NCI-H1417 treated with DMSO at 0.1 percent for 48 hours (cell line): ENCODE measurements at regions not wholly inside any gene's neighbourhood (a gene's known extent, or its start where the extent isn't known, plus 50 kb on each side); places are given as distances from the start of the nearest gene placed in this dataset.
"Not testable (repeated sequence)": the region's sequence is repeated elsewhere in the genome, so short reads cannot be mapped to it uniquely, and the experiment has no call there.

Experiments
- DNase-seq: peaks from one replicate; lab custom pipeline; 2025; lab: John Stamatoyannopoulos, UW

GRCh38 chr4:14912426-14912825, 89.9 kb upstream of the CPEB2 start:
- no peak for DNase-seq

DNA sequence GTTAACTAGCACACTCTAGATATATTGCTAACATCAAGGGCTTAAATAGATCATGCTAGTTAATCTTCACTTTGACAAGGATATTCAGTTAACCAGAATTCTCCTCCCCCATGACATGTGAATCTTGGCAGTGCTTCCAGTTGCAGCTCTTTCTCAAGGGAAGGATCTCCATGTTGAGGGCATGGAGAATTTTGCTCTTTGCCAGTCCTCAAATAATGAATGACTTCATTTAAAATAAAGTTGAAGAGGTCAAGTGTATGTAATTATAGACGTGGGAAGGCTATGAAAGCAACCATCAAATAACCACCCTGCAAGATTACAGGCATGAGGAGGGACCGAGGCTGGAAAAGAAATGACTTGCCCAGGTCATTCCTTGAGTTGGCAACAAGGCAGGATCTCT, 87.3 kb upstream of the CPEB2 start:
- no peak for DNase-seq

GRCh38 chr4:14916554-14917297, 85.6 kb upstream of the CPEB2 start:
- DNase-seq: no peak

- no peak for DNase-seq
Observed at GRCh38 chr4:14917298-14917633, 85.0 kb upstream of the CPEB2 start.

DNA sequence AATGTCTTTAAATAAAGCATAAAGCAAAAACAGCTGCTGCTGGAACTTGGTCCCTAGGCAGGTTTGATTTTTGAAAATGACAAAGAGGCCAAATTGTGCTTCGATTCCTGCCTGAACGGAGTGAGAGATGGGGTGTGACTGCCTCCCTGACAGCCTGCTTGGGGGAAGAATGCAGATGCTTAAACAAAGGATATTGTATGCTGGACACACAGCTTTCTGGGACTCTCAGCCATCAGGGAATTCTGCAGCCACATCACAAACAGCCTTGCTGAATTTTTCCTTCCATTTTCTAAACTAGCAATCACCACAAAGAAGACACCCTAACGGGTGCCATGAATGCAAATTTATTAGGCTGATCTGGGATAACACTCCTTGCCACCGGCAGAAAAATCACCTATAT, 83.9 kb upstream of the CPEB2 start:
- no peak for DNase-seq

DNA sequence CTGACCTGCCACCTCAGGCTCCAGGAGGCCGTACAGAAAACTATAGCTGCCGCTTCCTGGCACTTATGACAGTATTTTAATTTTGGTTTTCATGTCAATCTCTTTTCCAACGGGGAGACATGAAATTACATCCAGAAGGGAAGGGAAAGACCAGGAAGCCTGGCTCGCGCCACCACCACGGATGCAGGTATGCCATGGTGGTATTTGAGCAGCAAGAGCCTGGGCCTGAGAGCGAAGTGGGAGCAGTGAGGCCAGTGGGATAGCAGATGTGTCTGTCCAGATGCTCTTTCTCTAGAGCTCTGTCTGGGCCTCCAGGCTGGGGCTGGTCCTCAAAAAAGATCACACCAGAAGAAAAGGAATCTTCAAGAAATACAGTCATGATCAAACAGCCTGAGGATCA, 82.5 kb upstream of the CPEB2 start:
- DNase-seq: no peak

DNA sequence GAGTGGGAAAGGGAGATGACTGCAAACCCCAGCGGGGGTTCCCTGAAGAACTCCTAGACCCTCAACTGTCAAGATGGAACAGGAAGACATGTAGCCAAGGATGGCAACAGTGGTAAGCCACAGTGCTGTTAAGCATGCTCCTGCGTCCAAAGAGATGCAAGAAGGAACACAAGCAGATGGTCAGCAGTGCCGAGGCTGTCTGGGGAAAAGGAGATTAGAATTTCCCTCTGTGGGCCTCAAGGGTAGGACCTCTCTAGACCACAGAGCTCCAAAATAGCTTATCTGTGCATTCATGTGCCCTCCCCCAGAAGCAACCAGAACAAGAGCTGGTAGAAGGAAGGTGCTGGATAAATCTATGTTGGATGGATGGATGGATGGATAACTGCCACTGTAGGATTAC, 82.0 kb upstream of the CPEB2 start:
- DNase-seq: no peak

- no peak for DNase-seq
Observed at GRCh38 chr4:14920759-14921320, 81.4 kb upstream of the CPEB2 start.

DNA sequence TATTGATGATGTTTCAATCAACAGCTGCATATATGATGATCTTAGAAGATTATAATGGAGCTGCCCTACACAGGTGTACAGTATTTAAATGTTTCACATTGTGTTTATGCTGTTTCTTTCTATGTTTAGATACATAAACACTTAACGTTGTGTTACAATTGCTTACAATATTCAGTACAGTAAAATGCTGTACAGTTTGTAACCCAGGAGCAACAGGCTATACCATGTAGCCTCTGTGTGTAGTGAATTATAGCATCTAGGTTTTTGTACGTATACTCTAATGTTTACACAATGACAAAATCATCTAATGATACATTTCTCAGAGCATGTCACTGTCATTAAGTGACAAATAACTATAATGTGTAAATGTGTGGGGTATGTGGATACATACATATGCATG, 80.5 kb upstream of the CPEB2 start:
- DNase-seq: not testable (repeated sequence)

- no peak for DNase-seq
Observed at GRCh38 chr4:14924076-14924811, 78.0 kb upstream of the CPEB2 start.

DNA sequence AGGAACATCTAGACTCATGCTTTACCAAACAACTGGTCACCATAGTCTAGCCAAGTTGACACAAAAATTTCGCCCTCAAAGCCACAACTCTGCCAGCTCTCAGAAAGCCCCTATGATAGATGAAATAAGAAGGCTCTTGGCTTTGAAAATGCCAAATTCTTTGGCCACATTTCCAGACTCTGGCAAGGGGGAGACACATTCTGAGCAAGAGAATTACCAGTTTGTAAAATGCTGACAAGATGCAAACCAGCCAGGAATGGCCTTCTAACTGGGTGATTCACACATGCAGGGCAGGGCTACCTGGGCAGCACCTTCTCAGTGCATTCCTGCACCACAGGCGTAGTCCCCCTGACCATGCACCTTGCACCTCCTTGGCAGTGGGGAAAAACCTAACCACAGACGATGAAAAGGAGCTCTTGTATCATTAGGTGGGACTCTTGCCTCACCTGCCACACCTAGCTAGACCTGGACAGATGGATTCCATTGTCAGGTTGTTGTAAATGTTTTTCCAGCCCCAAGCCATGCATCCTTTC, 77.4 kb upstream of the CPEB2 start:
- DNase-seq: no peak

DNA sequence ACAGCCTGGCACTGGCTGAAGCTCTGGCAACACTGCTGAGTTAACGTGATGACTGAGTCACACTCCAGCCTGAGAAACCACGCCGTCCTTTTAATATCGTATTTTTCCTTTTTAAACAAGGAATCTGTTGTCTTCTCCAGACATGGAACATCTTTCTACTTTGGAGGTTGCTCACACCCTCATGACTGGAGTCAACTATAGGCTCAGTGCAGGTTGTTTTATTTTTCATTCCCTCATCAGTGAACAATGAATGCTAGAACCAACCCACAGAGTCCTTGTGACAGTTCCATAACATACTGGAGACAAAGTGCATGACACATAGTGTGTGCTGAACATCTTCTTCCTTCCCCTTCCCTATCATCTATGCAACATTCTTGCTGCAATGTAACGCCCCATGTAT, 76.8 kb upstream of the CPEB2 start:
- no peak for DNase-seq

GRCh38 chr4:14926368-14926767, 75.9 kb upstream of the CPEB2 start:
- DNase-seq: no peak

GRCh38 chr4:14928035-14928434, 74.2 kb upstream of the CPEB2 start:
- DNase-seq: no peak

GRCh38 chr4:14929669-14930068, 72.6 kb upstream of the CPEB2 start:
- DNase-seq: no peak

GRCh38 chr4:14934704-14935390, 67.4 kb upstream of the CPEB2 start:
- DNase-seq: no peak

DNA sequence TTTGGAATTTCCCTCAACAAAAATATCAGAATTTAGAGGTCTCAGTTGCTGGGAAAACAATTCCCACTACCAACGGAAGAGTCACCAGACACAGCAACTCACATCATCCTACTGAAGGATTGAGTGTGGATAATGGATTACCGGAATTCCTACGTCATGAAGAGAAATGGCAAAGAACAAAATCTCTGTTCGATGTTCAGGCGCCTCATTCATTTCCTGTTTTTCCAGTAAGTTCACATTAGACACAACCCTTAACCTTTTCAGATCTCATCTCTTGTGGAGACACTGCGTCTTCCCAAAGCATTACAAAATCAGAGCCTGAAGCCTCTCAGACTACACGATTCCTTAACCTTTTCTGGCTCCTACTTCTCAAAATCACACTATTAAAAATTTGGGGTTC, 58.5 kb upstream of the CPEB2 start:
- no peak for DNase-seq

- no peak for DNase-seq
Observed at GRCh38 chr4:14952352-14952751, 49.9 kb upstream of the CPEB2 start.
